GM19468 (cell line): ENCODE measurements at regions not wholly inside any gene's neighbourhood (a gene's known extent, or its start where the extent isn't known, plus 50 kb on each side); places are given as distances from the start of the nearest gene placed in this dataset.

Experiments
- ATAC-seq: cut with Tn5 transposase; IDR thresholded peaks from one replicate; pipeline ENCODE4 v1.9.1; 2021; ENCODE audit warnings: mild to moderate bottlenecking, moderate library complexity, moderate number of reproducible peaks; ENCODE audit not compliant: unreplicated experiment; ENCODE audit errors: extremely low read depth

- ATAC-seq: no peak
Observed at GRCh38 chr12:59020073-59020946, 100.0 kb upstream of the LRIG3 start.

- no peak for ATAC-seq
Observed at GRCh38 chr12:59014885-59015284, 94.6 kb upstream of the LRIG3 start.

- no peak for ATAC-seq
Observed at GRCh38 chr12:59010941-59011340, 90.6 kb upstream of the LRIG3 start.

- ATAC-seq: no peak
Observed at GRCh38 chr12:59010118-59010517, 89.8 kb upstream of the LRIG3 start.

- ATAC-seq: no peak
Observed at GRCh38 chr12:59007620-59008019, 87.3 kb upstream of the LRIG3 start.

GRCh38 chr12:59005193-59005955 is 85.1 kb upstream of the LRIG3 start:
- no peak for ATAC-seq

GRCh38 chr12:59004456-59004855 is 84.2 kb upstream of the LRIG3 start:
- ATAC-seq: no peak

- ATAC-seq: no peak
Observed at GRCh38 chr12:58995666-58996363, 75.5 kb upstream of the LRIG3 start.

- ATAC-seq: no peak
Observed at GRCh38 chr12:58988643-58989344, 68.5 kb upstream of the LRIG3 start.

- no peak for ATAC-seq
Observed at GRCh38 chr12:58981961-58982360, 61.7 kb upstream of the LRIG3 start.

GRCh38 chr12:58980768-58981167 is 60.5 kb upstream of the LRIG3 start:
- no peak for ATAC-seq

- no peak for ATAC-seq
Observed at GRCh38 chr12:58978717-58979116, 58.4 kb upstream of the LRIG3 start.

GRCh38 chr12:58977476-58977875 is 57.2 kb upstream of the LRIG3 start:
- no peak for ATAC-seq

- ATAC-seq: no peak
Observed at GRCh38 chr12:58976146-58976545, 55.8 kb upstream of the LRIG3 start.
